ENCODE measurements at regions not wholly inside any gene's neighbourhood (a gene's known extent, or its start where the extent isn't known, plus 50 kb on each side); places are given as distances from the start of the nearest gene placed in this dataset.

GRCh38 chr5:8254674-8255073 lies 385.7 kb downstream of the MTRR start:
- DNase-seq (ENCODE audit: low read depth, low spot score), result no peak
- Histone ChIP-seq H3K36me3 (ENCODE audit: insufficient read depth, insufficient read length, low read length) (no peaks in the 10 kb centered on the region), H3K4me3 (ENCODE audit: insufficient read length, low read depth) (no peak overlapping the region), H3K9me3 (ENCODE audit: insufficient read depth, low read length) (no peaks in the 10 kb centered on the region), H3K4me1 (ENCODE audit: insufficient read depth, insufficient read length) (no peaks in the 10 kb centered on the region), H3K9ac (ENCODE audit: insufficient read length, low read depth) (no peak overlapping the region), H3K27me3 (ENCODE audit: insufficient read depth, insufficient read length) (no peaks in the 10 kb centered on the region)
- TF ChIP-seq YY1 (IDR thresholded peaks at IDR 0.05; ENCODE audit: insufficient read depth, insufficient read length), result no peak
- TF ChIP-seq ZNF274 (IDR thresholded peaks at IDR 0.05; ENCODE audit: low read depth, low read length), result no peak
- no peak for TF ChIP-seq SUZ12 (IDR thresholded peaks at IDR 0.05; ENCODE audit: extremely low read depth, insufficient read depth, insufficient read length)

GRCh38 chr5:8258801-8259200 lies 389.9 kb downstream of the MTRR start:
- Histone ChIP-seq H3K4me3 (ENCODE audit: insufficient read length, low read depth) (no peak overlapping the region), H3K27me3 (ENCODE audit: insufficient read depth, insufficient read length) (no peaks in the 10 kb centered on the region), H3K9ac (ENCODE audit: insufficient read length, low read depth) (no peak overlapping the region), H3K9me3 (ENCODE audit: insufficient read depth, low read length) (no peaks in the 10 kb centered on the region), H3K4me1 (ENCODE audit: insufficient read depth, insufficient read length) (no peaks in the 10 kb centered on the region), H3K36me3 (ENCODE audit: insufficient read depth, insufficient read length, low read length) (no peaks in the 10 kb centered on the region)
- DNase-seq (ENCODE audit: low read depth, low spot score), result no peak
- TF ChIP-seq SUZ12 (IDR thresholded peaks at IDR 0.05; ENCODE audit: extremely low read depth, insufficient read depth, insufficient read length), result no peak
- no peak for TF ChIP-seq ZNF274 (IDR thresholded peaks at IDR 0.05; ENCODE audit: low read depth, low read length)
- no peak for TF ChIP-seq YY1 (IDR thresholded peaks at IDR 0.05; ENCODE audit: insufficient read depth, insufficient read length)

- Histone ChIP-seq H3K27me3 (ENCODE audit: insufficient read depth, insufficient read length) (no peaks in the 10 kb centered on the region), H3K9ac (ENCODE audit: insufficient read length, low read depth) (no peak overlapping the region), H3K4me1 (ENCODE audit: insufficient read depth, insufficient read length) (no peaks in the 10 kb centered on the region), H3K9me3 (ENCODE audit: insufficient read depth, low read length) (no peaks in the 10 kb centered on the region), H3K4me3 (ENCODE audit: insufficient read length, low read depth) (no peak overlapping the region), H3K36me3 (ENCODE audit: insufficient read depth, insufficient read length, low read length) (no peaks in the 10 kb centered on the region)
- no peak for DNase-seq (ENCODE audit: low read depth, low spot score)
- TF ChIP-seq ZNF274 (IDR thresholded peaks at IDR 0.05; ENCODE audit: low read depth, low read length), result no peak
- no peak for TF ChIP-seq SUZ12 (IDR thresholded peaks at IDR 0.05; ENCODE audit: extremely low read depth, insufficient read depth, insufficient read length)
- TF ChIP-seq YY1 (IDR thresholded peaks at IDR 0.05; ENCODE audit: insufficient read depth, insufficient read length), result no peak
Measured at GRCh38 chr5:8270246-8270645, 401.3 kb downstream of the MTRR start.

GRCh38 chr5:8280711-8281363 lies 411.9 kb downstream of the MTRR start:
- Histone ChIP-seq H3K4me1 (ENCODE audit: insufficient read depth, insufficient read length) (no peaks in the 10 kb centered on the region), H3K9ac (ENCODE audit: insufficient read length, low read depth) (no peak overlapping the region), H3K4me3 (ENCODE audit: insufficient read length, low read depth) (no peak overlapping the region), H3K9me3 (ENCODE audit: insufficient read depth, low read length) (no peaks in the 10 kb centered on the region), H3K36me3 (ENCODE audit: insufficient read depth, insufficient read length, low read length) (no peaks in the 10 kb centered on the region), H3K27me3 (ENCODE audit: insufficient read depth, insufficient read length) (no peaks in the 10 kb centered on the region)
- DNase-seq (ENCODE audit: low read depth, low spot score), result no peak
- no peak for TF ChIP-seq YY1 (IDR thresholded peaks at IDR 0.05; ENCODE audit: insufficient read depth, insufficient read length)

DNA sequence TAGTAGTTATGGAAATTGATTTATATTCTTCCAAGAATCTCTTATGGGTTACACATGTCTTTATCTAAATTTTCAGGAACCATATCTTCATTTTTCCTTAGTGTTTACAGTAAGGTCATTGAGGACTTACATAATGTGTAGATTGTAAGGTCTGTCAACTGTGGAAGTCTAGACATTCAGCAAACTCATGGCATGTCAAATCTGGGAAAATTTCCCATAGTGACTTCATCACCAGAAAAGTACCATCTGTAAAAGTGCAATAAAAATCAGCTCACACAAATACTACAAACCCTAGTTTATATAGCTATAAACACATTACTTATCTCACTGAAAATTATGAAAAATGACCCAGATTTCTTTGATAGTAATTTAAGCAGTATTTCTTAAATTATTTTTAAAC lies 419.4 kb downstream of the MTRR start:
- no peak for DNase-seq (ENCODE audit: low read depth, low spot score)
- Histone ChIP-seq H3K27me3 (ENCODE audit: insufficient read depth, insufficient read length) (no peaks in the 10 kb centered on the region), H3K36me3 (ENCODE audit: insufficient read depth, insufficient read length, low read length) (no peaks in the 10 kb centered on the region), H3K9ac (ENCODE audit: insufficient read length, low read depth) (no peak overlapping the region), H3K4me1 (ENCODE audit: insufficient read depth, insufficient read length) (no peaks in the 10 kb centered on the region), H3K9me3 (ENCODE audit: insufficient read depth, low read length) (no peaks in the 10 kb centered on the region), H3K4me3 (ENCODE audit: insufficient read length, low read depth) (no peak overlapping the region)
- TF ChIP-seq YY1 (IDR thresholded peaks at IDR 0.05; ENCODE audit: insufficient read depth, insufficient read length) (no peak), ZNF274 (IDR thresholded peaks at IDR 0.05; ENCODE audit: low read depth, low read length) (no peak), SUZ12 (IDR thresholded peaks at IDR 0.05; ENCODE audit: extremely low read depth, insufficient read depth, insufficient read length) (no peak)

DNA sequence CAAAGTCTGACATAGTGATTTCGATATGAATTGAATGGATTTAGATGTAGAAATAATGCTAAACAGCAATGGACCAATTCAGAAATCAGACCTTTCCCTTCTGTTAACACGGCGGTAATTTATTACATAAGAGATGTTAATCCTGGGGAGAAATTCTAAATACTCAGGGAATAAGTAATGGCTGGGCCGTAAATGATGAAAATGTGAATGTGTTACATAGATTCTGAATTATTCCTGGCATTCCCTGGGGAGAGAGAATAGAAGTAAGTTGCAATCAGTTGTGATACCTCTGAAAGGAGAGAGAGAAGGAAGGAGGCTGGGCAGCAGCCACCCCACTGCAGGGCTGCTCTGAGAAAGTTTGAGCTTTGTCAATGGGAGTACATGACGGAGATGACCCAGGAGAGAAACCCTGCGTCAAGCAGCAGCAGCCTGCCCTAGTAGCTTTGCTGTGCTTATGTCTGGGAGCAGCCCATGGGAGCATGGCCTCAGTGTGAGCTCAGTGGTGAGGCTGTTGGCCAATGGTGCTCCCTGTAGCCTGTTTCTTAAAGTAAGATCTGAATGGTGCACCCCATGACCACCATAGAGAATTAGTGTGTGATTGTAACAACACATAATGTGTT lies 420.1 kb downstream of the MTRR start:
- H3K36me3 ChIP-seq (ENCODE audit: insufficient read depth, insufficient read length, low read length), result no peaks in the 10 kb centered on the region
- no peaks in the 10 kb centered on the region for H3K9me3 ChIP-seq (ENCODE audit: insufficient read depth, low read length)
- TF ChIP-seq ZNF274 (IDR thresholded peaks at IDR 0.05; ENCODE audit: low read depth, low read length) (no peak), SUZ12 (IDR thresholded peaks at IDR 0.05; ENCODE audit: extremely low read depth, insufficient read depth, insufficient read length) (no peak)
- no peak overlapping the region for H3K4me3 ChIP-seq (ENCODE audit: insufficient read length, low read depth)
- no peaks in the 10 kb centered on the region for H3K27me3 ChIP-seq (ENCODE audit: insufficient read depth, insufficient read length)
- H3K9ac ChIP-seq (ENCODE audit: insufficient read length, low read depth), result no peak overlapping the region
- no peak for DNase-seq (ENCODE audit: low read depth, low spot score)
- H3K4me1 ChIP-seq (ENCODE audit: insufficient read depth, insufficient read length), result no peaks in the 10 kb centered on the region

DNA sequence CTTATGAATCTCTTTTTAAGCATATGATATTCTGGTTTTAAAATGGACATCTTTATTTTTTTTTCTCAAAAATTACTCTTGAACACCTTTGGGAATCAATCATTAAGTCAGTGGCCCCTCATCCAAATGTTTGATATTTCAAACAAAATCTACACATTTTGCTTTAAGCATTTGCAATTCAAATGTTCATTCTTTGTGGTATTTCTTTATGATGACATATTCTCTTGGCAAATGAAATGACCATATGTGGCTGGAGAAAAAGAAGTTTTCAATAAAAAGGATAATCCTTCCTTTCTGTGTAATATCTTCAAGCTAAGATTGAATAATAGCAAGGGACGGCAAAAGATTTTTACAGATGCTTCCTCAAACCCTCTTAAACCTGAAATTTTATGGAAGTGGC lies 420.8 kb downstream of the MTRR start:
- no peaks in the 10 kb centered on the region for H3K36me3 ChIP-seq (ENCODE audit: insufficient read depth, insufficient read length, low read length)
- H3K9ac ChIP-seq (ENCODE audit: insufficient read length, low read depth), result no peak overlapping the region
- no peaks in the 10 kb centered on the region for H3K9me3 ChIP-seq (ENCODE audit: insufficient read depth, low read length)
- no peak for DNase-seq (ENCODE audit: low read depth, low spot score)
- H3K27me3 ChIP-seq (ENCODE audit: insufficient read depth, insufficient read length), result no peaks in the 10 kb centered on the region
- H3K4me1 ChIP-seq (ENCODE audit: insufficient read depth, insufficient read length), result no peaks in the 10 kb centered on the region
- TF ChIP-seq YY1 (IDR thresholded peaks at IDR 0.05; ENCODE audit: insufficient read depth, insufficient read length) (no peak), SUZ12 (IDR thresholded peaks at IDR 0.05; ENCODE audit: extremely low read depth, insufficient read depth, insufficient read length) (no peak), ZNF274 (IDR thresholded peaks at IDR 0.05; ENCODE audit: low read depth, low read length) (no peak)
- H3K4me3 ChIP-seq (ENCODE audit: insufficient read length, low read depth), result no peak overlapping the region
